ENCODE measurements at regions not wholly inside any gene's neighbourhood (a gene's known extent, or its start where the extent isn't known, plus 50 kb on each side); places are given as distances from the start of the nearest gene placed in this dataset.

DNA sequence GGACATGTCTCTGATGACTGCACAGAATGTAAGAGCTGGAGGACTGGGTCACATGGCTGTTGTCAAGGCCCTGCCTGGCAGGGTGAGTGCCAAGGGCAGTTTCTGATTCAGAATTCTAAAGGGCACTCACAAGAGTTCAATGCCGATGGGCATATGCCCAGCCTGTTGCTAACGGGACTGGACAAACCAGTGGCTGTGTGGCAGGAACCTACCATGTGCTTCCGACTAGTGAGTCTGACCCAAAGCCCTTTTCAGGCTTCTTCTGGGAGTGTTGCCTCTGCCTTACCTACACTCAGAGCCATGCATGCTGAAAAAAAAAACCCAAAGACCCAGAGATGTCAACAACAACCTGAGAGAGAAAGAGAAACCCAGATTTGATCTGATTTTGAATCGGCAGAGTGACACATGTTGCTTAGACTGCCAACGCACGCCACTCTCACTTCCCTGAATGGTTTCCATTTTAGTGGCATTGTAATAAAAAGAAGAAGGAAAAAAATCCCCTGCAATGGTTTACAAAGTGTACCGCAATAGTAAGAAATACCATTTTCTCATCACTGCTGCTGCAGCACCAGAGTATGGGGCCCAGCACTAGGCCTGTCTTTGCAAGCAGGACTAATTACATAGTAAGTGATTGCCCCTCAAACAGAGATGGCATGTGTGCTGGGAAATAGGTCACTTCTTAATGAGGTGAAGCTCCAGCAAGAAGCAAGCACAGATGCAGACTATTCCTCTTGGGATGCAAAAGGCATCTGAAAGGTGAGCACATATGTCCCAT lies 194.3 kb downstream of the PALM2AKAP2 start:
- POLR2A ChIA-PET: interaction anchor here (0.6 to 2.0 kb wide), 10 partner anchors 62 to 1658 kb away, joined by 3 to 6 read pairs (median 4); no protein-coding TSS in a partner anchor
- Histone ChIP-seq H3K79me2 (ENCODE audit: control insufficient read depth, insufficient read depth, low read length) (peaks cover 2% of the 10 kb centered on the region; the same call in 1 of the 2 replicates), H3K4me1 (ENCODE audit: control insufficient read depth, insufficient read depth, low read length) (peaks cover 68% of the 10 kb centered on the region), H2AFZ (ENCODE audit: control insufficient read depth, low read depth, low read length) (peak overlapping the region; percentile 71), H3K27ac (ENCODE audit: control insufficient read depth, insufficient read depth) (peak overlapping the region; percentile 92), H3K9me3 (replicated peaks; ENCODE audit: control insufficient read depth, insufficient read depth, low read length) (no peaks in the 10 kb centered on the region), H3K4me2 (ENCODE audit: control insufficient read depth, insufficient read depth) (peak overlapping the region; percentile 80), H3K4me3 (no peak overlapping the region; the same call in 1 of the 2 replicates), H3K36me3 (ENCODE audit: control insufficient read depth in 2 of 2, insufficient read depth in 2 of 2, low read length in 1 of 2) (no peaks in the 10 kb centered on the region), H3K27me3 (replicated peaks in 1 of 2; ENCODE audit: control insufficient read depth in 2 of 2, insufficient read depth in 2 of 2, low read length in 1 of 2) (no peaks in the 10 kb centered on the region), H3K9ac (ENCODE audit: control insufficient read depth, insufficient read depth, low read length) (peak overlapping the region; percentile 64), H4K20me1 (ENCODE audit: control insufficient read depth, insufficient read depth) (no peaks in the 10 kb centered on the region)
- SMC1A ChIA-PET (ENCODE audit: uncharacterized antibody, unreplicated experiment): interaction anchor here (0.6 to 12.1 kb wide), 15 partner anchors 8 to 174 kb away, joined by 3 to 254 read pairs (median 4); no protein-coding TSS in a partner anchor
- CTCF ChIA-PET: interaction anchor here (0.9 to 10.7 kb wide), 2 partner anchors 67 to 178 kb away, joined by 3 to 102 read pairs; no protein-coding TSS in a partner anchor
- RAD21 ChIA-PET (ENCODE audit: unreplicated experiment): interaction anchor here (0.8 to 5.2 kb wide), 13 partner anchors 7 to 179 kb away, joined by 3 to 29 read pairs (median 4); no protein-coding TSS in a partner anchor
- DNase-seq (ENCODE audit: low read depth, low spot score) (peak; percentile 99), ATAC-seq (peak; percentile 86), FAIRE-seq (peak; percentile 87)
- intact Hi-C loops (cut with micrococcal nuclease; ENCODE audit: unreplicated experiment) (loop anchor here (1.0 to 5.0 kb wide), 5 partner anchors 34 to 562 kb away; no protein-coding TSS in a partner anchor), in situ Hi-C loops (cut with MboI) (loop anchor here (5.0 kb wide), 2 partner anchors 57 to 178 kb away; no protein-coding TSS in a partner anchor)
- BruUV-seq (replicated peaks): no TSS peak
- 0% methylated on average over 7 of the region's 7 CpGs for WGBS (ENCODE audit: insufficient coverage, insufficient replicate concordance, low lambda C conversion rate, missing lambda C conversion rate)
- TF ChIP-seq, protein P1, sequence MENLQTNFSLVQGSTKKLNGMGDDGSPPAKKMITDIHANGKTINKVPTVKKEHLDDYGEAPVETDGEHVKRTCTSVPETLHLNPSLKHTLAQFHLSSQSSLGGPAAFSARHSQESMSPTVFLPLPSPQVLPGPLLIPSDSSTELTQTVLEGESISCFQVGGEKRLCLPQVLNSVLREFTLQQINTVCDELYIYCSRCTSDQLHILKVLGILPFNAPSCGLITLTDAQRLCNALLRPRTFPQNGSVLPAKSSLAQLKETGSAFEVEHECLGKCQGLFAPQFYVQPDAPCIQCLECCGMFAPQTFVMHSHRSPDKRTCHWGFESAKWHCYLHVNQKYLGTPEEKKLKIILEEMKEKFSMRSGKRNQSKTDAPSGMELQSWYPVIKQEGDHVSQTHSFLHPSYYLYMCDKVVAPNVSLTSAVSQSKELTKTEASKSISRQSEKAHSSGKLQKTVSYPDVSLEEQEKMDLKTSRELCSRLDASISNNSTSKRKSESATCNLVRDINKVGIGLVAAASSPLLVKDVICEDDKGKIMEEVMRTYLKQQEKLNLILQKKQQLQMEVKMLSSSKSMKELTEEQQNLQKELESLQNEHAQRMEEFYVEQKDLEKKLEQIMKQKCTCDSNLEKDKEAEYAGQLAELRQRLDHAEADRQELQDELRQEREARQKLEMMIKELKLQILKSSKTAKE (IDR thresholded peaks at IDR 0.05; ENCODE audit: low read depth, poor library complexity, severe bottlenecking): peak; percentile 98
- TF ChIP-seq BRCA1 (IDR thresholded peaks at IDR 0.05; ENCODE audit: low read depth, low read length): no peak
- no peak for TF ChIP-seq HDGF (IDR thresholded peaks at IDR 0.05)
- peak; percentile 42; the same call in 1 of the 2 replicates for TF ChIP-seq TARDBP (IDR thresholded peaks at IDR 0.05; ENCODE audit: borderline replicate concordance)
- TF ChIP-seq, protein P2, sequence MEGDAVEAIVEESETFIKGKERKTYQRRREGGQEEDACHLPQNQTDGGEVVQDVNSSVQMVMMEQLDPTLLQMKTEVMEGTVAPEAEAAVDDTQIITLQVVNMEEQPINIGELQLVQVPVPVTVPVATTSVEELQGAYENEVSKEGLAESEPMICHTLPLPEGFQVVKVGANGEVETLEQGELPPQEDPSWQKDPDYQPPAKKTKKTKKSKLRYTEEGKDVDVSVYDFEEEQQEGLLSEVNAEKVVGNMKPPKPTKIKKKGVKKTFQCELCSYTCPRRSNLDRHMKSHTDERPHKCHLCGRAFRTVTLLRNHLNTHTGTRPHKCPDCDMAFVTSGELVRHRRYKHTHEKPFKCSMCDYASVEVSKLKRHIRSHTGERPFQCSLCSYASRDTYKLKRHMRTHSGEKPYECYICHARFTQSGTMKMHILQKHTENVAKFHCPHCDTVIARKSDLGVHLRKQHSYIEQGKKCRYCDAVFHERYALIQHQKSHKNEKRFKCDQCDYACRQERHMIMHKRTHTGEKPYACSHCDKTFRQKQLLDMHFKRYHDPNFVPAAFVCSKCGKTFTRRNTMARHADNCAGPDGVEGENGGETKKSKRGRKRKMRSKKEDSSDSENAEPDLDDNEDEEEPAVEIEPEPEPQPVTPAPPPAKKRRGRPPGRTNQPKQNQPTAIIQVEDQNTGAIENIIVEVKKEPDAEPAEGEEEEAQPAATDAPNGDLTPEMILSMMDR (IDR thresholded peaks at IDR 0.05 in 2 of 3, conservative IDR thresholded peaks at IDR 0.05 in 1 of 3; ENCODE audit: control insufficient read depth in 2 of 3, extremely low read depth in 1 of 3, insufficient read depth in 1 of 3, low read depth in 3 of 3, low read length in 3 of 3): no peak
- no peak for TF ChIP-seq HDAC6 (IDR thresholded peaks at IDR 0.05; ENCODE audit: unreplicated experiment)
- peak; percentile 86 to 95 for TF ChIP-seq BHLHE40 (IDR thresholded peaks at IDR 0.05; ENCODE audit: borderline replicate concordance in 1 of 2, low read depth in 2 of 2, low read length in 1 of 2)
- TF ChIP-seq NR2C2 (IDR thresholded peaks at IDR 0.05; ENCODE audit: borderline replicate concordance, control insufficient read depth, insufficient read length, low read depth): no peak
- TF ChIP-seq MEF2A (IDR thresholded peaks at IDR 0.05; ENCODE audit: insufficient read depth, low read depth, low read length): peak; percentile 97
- TF ChIP-seq JUNB (IDR thresholded peaks at IDR 0.05): peak; percentile 100
- TF ChIP-seq ZNF217 (IDR thresholded peaks at IDR 0.05): peak; percentile 89; the same call in 1 of the 2 replicates
- TF ChIP-seq YY1 (IDR thresholded peaks at IDR 0.05; ENCODE audit: low read depth, low read length): peak; percentile 55; the same call in 1 of the 2 replicates
- TF ChIP-seq, protein P3, sequence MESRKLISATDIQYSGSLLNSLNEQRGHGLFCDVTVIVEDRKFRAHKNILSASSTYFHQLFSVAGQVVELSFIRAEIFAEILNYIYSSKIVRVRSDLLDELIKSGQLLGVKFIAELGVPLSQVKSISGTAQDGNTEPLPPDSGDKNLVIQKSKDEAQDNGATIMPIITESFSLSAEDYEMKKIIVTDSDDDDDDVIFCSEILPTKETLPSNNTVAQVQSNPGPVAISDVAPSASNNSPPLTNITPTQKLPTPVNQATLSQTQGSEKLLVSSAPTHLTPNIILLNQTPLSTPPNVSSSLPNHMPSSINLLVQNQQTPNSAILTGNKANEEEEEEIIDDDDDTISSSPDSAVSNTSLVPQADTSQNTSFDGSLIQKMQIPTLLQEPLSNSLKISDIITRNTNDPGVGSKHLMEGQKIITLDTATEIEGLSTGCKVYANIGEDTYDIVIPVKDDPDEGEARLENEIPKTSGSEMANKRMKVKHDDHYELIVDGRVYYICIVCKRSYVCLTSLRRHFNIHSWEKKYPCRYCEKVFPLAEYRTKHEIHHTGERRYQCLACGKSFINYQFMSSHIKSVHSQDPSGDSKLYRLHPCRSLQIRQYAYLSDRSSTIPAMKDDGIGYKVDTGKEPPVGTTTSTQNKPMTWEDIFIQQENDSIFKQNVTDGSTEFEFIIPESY (IDR thresholded peaks at IDR 0.05): no peak
- TF ChIP-seq, protein P4, sequence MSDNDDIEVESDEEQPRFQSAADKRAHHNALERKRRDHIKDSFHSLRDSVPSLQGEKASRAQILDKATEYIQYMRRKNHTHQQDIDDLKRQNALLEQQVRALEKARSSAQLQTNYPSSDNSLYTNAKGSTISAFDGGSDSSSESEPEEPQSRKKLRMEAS (IDR thresholded peaks at IDR 0.05; ENCODE audit: low read depth, low read length): peak; percentile 77
- no peak for TF ChIP-seq SMAD5 (IDR thresholded peaks at IDR 0.05; ENCODE audit: low read depth)
